WTC11 (cell line): ENCODE measurements at regions not wholly inside any gene's neighbourhood (a gene's known extent, or its start where the extent isn't known, plus 50 kb on each side); places are given as distances from the start of the nearest gene placed in this dataset.

Source experiments
- ATAC-seq: fragments of 200-7000 bp; cut with Tn5 transposase; 2 replicates; pipeline ENCODE4 v1.10.0; 2021; ENCODE audit warnings: mild to moderate bottlenecking, moderate library complexity
- CTCF ChIA-PET: fragments of 300-600 bp; sonication (Branson Sonifier 250); formaldehyde crosslinking; loops from one replicate; lab custom pipeline; 2021; ENCODE audit warnings: antibody characterized with exemption; lab: Charles Lee
- POLR2A ChIA-PET: fragments of 350-600 bp; sonication (Branson Sonifier 250); formaldehyde crosslinking; loops from one replicate; lab custom pipeline; 2021; ENCODE audit warnings: antibody characterized with exemption; lab: Charles Lee
- DNase-seq: peaks from one replicate; pipeline ENCODE4 v3.0.0; 2021; ENCODE audit warnings: low spot score
- H3K27ac Mint-ChIP-seq: 2 replicates; pipeline ENCODE4 v1.8.0; 2021; ENCODE audit warnings: mixed read lengths
- H3K27me3 Mint-ChIP-seq: 2 replicates; pipeline ENCODE4 v1.8.0; 2021; ENCODE audit warnings: low read depth, mild to moderate bottlenecking, moderate library complexity, mixed read lengths
- H3K36me3 Mint-ChIP-seq: 2 replicates; pipeline ENCODE4 v1.8.0; 2021; ENCODE audit warnings: mixed read lengths
- H3K4me1 Mint-ChIP-seq: 2 replicates; pipeline ENCODE4 v1.8.0; 2022; ENCODE audit warnings: mixed read lengths
- H3K4me3 Mint-ChIP-seq: 2 replicates; pipeline ENCODE4 v1.8.0; 2021; ENCODE audit warnings: mild to moderate bottlenecking, moderate library complexity, mixed read lengths
- H3K9me3 Mint-ChIP-seq: 2 replicates; pipeline ENCODE4 v1.8.0; 2021; ENCODE audit warnings: mixed read lengths
- ARID4B ChIP-seq: sonication (generic); formaldehyde crosslinking; IDR thresholded peaks from 2 replicates; pipeline ENCODE4 v1.8.0; 2023; ENCODE audit warnings: missing genetic modification reagents, mild to moderate bottlenecking, borderline replicate concordance
- CDX4 ChIP-seq: fragments of 250-450 bp; sonication (Bioruptor Pico); IDR thresholded peaks from 2 replicates; pipeline ENCODE4 v1.9.0; 2021; ENCODE audit warnings: moderate library complexity, mild to moderate bottlenecking, inconsistent platforms, borderline replicate concordance
- CTCF ChIP-seq: fragments of 200-600 bp; IDR thresholded peaks from 2 replicates; pipeline ENCODE4 v1.8.0; 2022; ENCODE audit warnings: antibody characterized with exemption
- GTF2I ChIP-seq: fragments of 250-450 bp; sonication (Bioruptor Pico); conservative IDR thresholded peaks from 2 replicates; pipeline ENCODE4 v1.4.0; 2021; ENCODE audit warnings: mild to moderate bottlenecking
- HMGA2 ChIP-seq: fragments of 250-450 bp; sonication (Bioruptor Pico); IDR thresholded peaks from 2 replicates; pipeline ENCODE4 v1.4.0; 2021; ENCODE audit warnings: mild to moderate bottlenecking, moderate library complexity
- MLX ChIP-seq: sonication (generic); formaldehyde crosslinking; IDR thresholded peaks from 2 replicates; pipeline ENCODE4 v1.8.1; 2023; ENCODE audit warnings: mild to moderate bottlenecking, missing genetic modification reagents, moderate library complexity
- MYBL2 ChIP-seq: sonication (generic); formaldehyde crosslinking; IDR thresholded peaks from 2 replicates; pipeline ENCODE4 v1.8.1; 2023; ENCODE audit warnings: mild to moderate bottlenecking, moderate library complexity, missing genetic modification reagents
- NFATC4 ChIP-seq: fragments of 250-450 bp; sonication (Bioruptor Pico); IDR thresholded peaks from 2 replicates; pipeline ENCODE4 v1.9.0; 2021; ENCODE audit warnings: mild to moderate bottlenecking
- RELA ChIP-seq: sonication (generic); formaldehyde crosslinking; IDR thresholded peaks from 2 replicates; pipeline ENCODE4 v1.8.1; 2022; ENCODE audit warnings: missing genetic modification reagents, mild to moderate bottlenecking, borderline replicate concordance
- SP1 ChIP-seq: sonication (generic); formaldehyde crosslinking; conservative IDR thresholded peaks from 2 replicates; pipeline ENCODE4 v1.8.1; 2022; ENCODE audit warnings: missing genetic modification reagents
- ZBTB21 ChIP-seq: sonication (generic); formaldehyde crosslinking; IDR thresholded peaks from 2 replicates; pipeline ENCODE4 v1.8.1; 2023; ENCODE audit warnings: mild to moderate bottlenecking, missing genetic modification reagents, borderline replicate concordance
- ZBTB43 ChIP-seq: sonication (generic); formaldehyde crosslinking; IDR thresholded peaks from 2 replicates; pipeline ENCODE4 v1.8.1; 2023; ENCODE audit warnings: mild to moderate bottlenecking, missing genetic modification reagents
- ZNF219 ChIP-seq: sonication (generic); formaldehyde crosslinking; IDR thresholded peaks from 2 replicates; pipeline ENCODE4 v1.8.0; 2023; ENCODE audit warnings: missing genetic modification reagents, mild to moderate bottlenecking, borderline replicate concordance
- ZNF232 ChIP-seq: sonication (generic); formaldehyde crosslinking; IDR thresholded peaks from 2 replicates; pipeline ENCODE4 v1.8.0; 2022; ENCODE audit warnings: mild to moderate bottlenecking, missing genetic modification reagents
- ZNF423 ChIP-seq: fragments of 250-450 bp; sonication (Bioruptor Pico); IDR thresholded peaks from 2 replicates; pipeline ENCODE4 v2.1.2; 2022; ENCODE audit warnings: mild to moderate bottlenecking, moderate library complexity
- ZNF671 ChIP-seq: fragments of 250-450 bp; sonication (Bioruptor Pico); IDR thresholded peaks from 2 replicates; pipeline ENCODE4 v1.8.0; 2021; ENCODE audit warnings: mild to moderate bottlenecking
- ZSCAN18 ChIP-seq: fragments of 250-450 bp; sonication (Bioruptor Pico); IDR thresholded peaks from 2 replicates; pipeline ENCODE4 v2.1.2; 2022; ENCODE audit warnings: mild to moderate bottlenecking, moderate library complexity

GRCh38 chr1:29626066-29626465 lies 389.7 kb downstream of the PTPRU start:
- Mint-ChIP-seq H3K9me3 (peaks cover 9% of the 10 kb centered on the region), H3K27me3 (no peaks in the 10 kb centered on the region), H3K36me3 (no peaks in the 10 kb centered on the region), H3K27ac (no peak overlapping the region), H3K4me3 (no peak overlapping the region), H3K4me1 (no peaks in the 10 kb centered on the region)
- POLR2A ChIA-PET, result no interaction called here
- DNase-seq, result no peak
- no peak for ATAC-seq
- TF ChIP-seq ZBTB21 (no peak), ZNF232 (no peak), GTF2I (no peak), MYBL2 (CRISPR knock-in tag) (no peak), ZNF219 (CRISPR knock-in tag) (no peak), NFATC4 (CRISPR knock-in tag) (no peak), SP1 (CRISPR knock-in tag) (no peak), RELA (CRISPR knock-in tag) (no peak), CDX4 (CRISPR knock-in tag) (no peak), MLX (CRISPR knock-in tag) (no peak), ZNF671 (no peak), HMGA2 (no peak), ZBTB43 (CRISPR knock-in tag) (no peak), ZNF423 (no peak), ARID4B (CRISPR knock-in tag) (no peak)
- CTCF ChIA-PET, result no interaction called here

GRCh38 chr1:29625084-29625420 lies 388.7 kb downstream of the PTPRU start:
- Mint-ChIP-seq H3K9me3 (peaks cover 12% of the 10 kb centered on the region), H3K36me3 (no peaks in the 10 kb centered on the region), H3K27me3 (no peaks in the 10 kb centered on the region), H3K27ac (no peak overlapping the region), H3K4me1 (no peaks in the 10 kb centered on the region), H3K4me3 (no peak overlapping the region)
- no peak for TF ChIP-seq CTCF
- no peak for TF ChIP-seq ZSCAN18 (CRISPR knock-in tag)
- ATAC-seq (no peak), DNase-seq (no peak)
- POLR2A ChIA-PET, result no interaction called here
- CTCF ChIA-PET, result no interaction called here
